IPS DF 4.7 (cell line): ENCODE measurements at regions not wholly inside any gene's neighbourhood (a gene's known extent, or its start where the extent isn't known, plus 50 kb on each side); places are given as distances from the start of the nearest gene placed in this dataset.
"Not testable (repeated sequence)": the region's sequence is repeated elsewhere in the genome, so short reads cannot be mapped to it uniquely, and the experiment has no call there.

ENCODE experiments used
- DNase-seq: peaks from one replicate; pipeline ENCODE4 v3.0.0-alpha.2; 2013; ENCODE audit warnings: low spot score; ENCODE audit errors: extremely low read depth

- DNase-seq: no peak
Measured at GRCh38 chr12:126418400-126418799, 1353.2 kb downstream of the AACS start.

GRCh38 chr12:126419131-126419530 is 1353.9 kb downstream of the AACS start:
- peak; percentile 2 for DNase-seq

GRCh38 chr12:126424696-126425095 is 1359.5 kb downstream of the AACS start:
- no peak for DNase-seq

- no peak for DNase-seq
Measured at GRCh38 chr12:126425264-126425663, 1360.0 kb downstream of the AACS start.

GRCh38 chr12:126428769-126429168 is 1363.5 kb downstream of the AACS start:
- no peak for DNase-seq

GRCh38 chr12:126430921-126431320 is 1365.7 kb downstream of the AACS start:
- no peak for DNase-seq

GRCh38 chr12:126431767-126432166 is 1366.5 kb downstream of the AACS start:
- DNase-seq: no peak

GRCh38 chr12:126432780-126433179 is 1367.5 kb downstream of the AACS start:
- DNase-seq: no peak

GRCh38 chr12:126434412-126434985 is 1369.3 kb downstream of the AACS start:
- DNase-seq: no peak

GRCh38 chr12:126436041-126436440 is 1370.8 kb downstream of the AACS start:
- no peak for DNase-seq

GRCh38 chr12:126437934-126438333 is 1372.7 kb downstream of the AACS start:
- DNase-seq: no peak

GRCh38 chr12:126443977-126444376 is 1378.7 kb downstream of the AACS start:
- DNase-seq: no peak

GRCh38 chr12:126447346-126447745 is 1382.1 kb downstream of the AACS start:
- no peak for DNase-seq

GRCh38 chr12:126451809-126452208 is 1386.6 kb downstream of the AACS start:
- no peak for DNase-seq

GRCh38 chr12:126452686-126453085 is 1387.5 kb downstream of the AACS start:
- not testable (repeated sequence) for DNase-seq

- DNase-seq: no peak
Measured at GRCh38 chr12:126454581-126454980, 1389.3 kb downstream of the AACS start.

- no peak for DNase-seq
Measured at GRCh38 chr12:126457776-126458175, 1392.5 kb downstream of the AACS start.

GRCh38 chr12:126464153-126464552 is 1398.9 kb downstream of the AACS start:
- no peak for DNase-seq

GRCh38 chr12:126469211-126469610 is 1404.0 kb downstream of the AACS start:
- no peak for DNase-seq

GRCh38 chr12:126474703-126475102 is 1409.5 kb downstream of the AACS start:
- no peak for DNase-seq

GRCh38 chr12:126480451-126480850 is 1415.2 kb downstream of the AACS start:
- DNase-seq: peak; percentile 14

GRCh38 chr12:126481688-126482087 is 1416.5 kb downstream of the AACS start:
- DNase-seq: no peak

GRCh38 chr12:126482238-126482889 is 1417.1 kb downstream of the AACS start:
- DNase-seq: no peak
